ENCODE measurements at regions not wholly inside any gene's neighbourhood (a gene's known extent, or its start where the extent isn't known, plus 50 kb on each side); places are given as distances from the start of the nearest gene placed in this dataset.

GRCh38 chr3:15861163-15861562 is 63.4 kb upstream of the ANKRD28 start:
- TF ChIP-seq TAF1 (IDR thresholded peaks at IDR 0.05; ENCODE audit: borderline replicate concordance, low read depth, low read length), result no peak
- TF ChIP-seq YY1 (IDR thresholded peaks at IDR 0.05; ENCODE audit: low read depth, low read length), result no peak
- TF ChIP-seq CBX5 (IDR thresholded peaks at IDR 0.05; ENCODE audit: low read depth), result no peak
- TF ChIP-seq CBFB (IDR thresholded peaks at IDR 0.05; ENCODE audit: low read depth), result no peak
- no peak for TF ChIP-seq POLR2AphosphoS5 (IDR thresholded peaks at IDR 0.05; ENCODE audit: low read length)
- no peak for TF ChIP-seq SPI1 (IDR thresholded peaks at IDR 0.05; ENCODE audit: borderline replicate concordance, insufficient read depth, low read depth, low read length)
- no peak for TF ChIP-seq CTCF (IDR thresholded peaks at IDR 0.05 in 2 of 3, conservative IDR thresholded peaks at IDR 0.05 in 1 of 3; ENCODE audit: control insufficient read depth in 2 of 3, extremely low read depth in 1 of 3, insufficient read depth in 1 of 3, low read depth in 3 of 3, low read length in 3 of 3)

All from GM12878 (cell line).